ENCODE measurements at regions not wholly inside any gene's neighbourhood (a gene's known extent, or its start where the extent isn't known, plus 50 kb on each side); places are given as distances from the start of the nearest gene placed in this dataset.

DNA sequence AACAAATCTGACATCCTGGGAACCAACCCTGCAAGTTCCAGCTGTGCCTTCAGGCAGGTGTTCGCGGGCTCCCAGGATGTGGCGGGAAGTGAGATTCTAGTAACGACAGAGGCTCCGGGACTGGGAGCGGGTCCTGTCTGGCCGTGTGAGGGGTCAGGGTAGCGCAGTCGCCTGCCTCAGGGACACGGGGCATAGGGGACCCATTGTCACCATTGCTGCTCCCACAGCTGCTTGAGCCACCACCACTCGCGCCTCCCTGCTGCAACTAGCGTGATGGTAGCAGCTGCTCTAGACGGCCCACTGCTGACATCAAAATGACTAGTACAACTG, 468.5 kb downstream of the CDH9 start:
- H3K4me3 ChIP-seq (ENCODE audit: low read depth, low read length), result no peak overlapping the region
- DNase-seq (ENCODE audit: low read depth), result no peak
- TF ChIP-seq, protein P1, sequence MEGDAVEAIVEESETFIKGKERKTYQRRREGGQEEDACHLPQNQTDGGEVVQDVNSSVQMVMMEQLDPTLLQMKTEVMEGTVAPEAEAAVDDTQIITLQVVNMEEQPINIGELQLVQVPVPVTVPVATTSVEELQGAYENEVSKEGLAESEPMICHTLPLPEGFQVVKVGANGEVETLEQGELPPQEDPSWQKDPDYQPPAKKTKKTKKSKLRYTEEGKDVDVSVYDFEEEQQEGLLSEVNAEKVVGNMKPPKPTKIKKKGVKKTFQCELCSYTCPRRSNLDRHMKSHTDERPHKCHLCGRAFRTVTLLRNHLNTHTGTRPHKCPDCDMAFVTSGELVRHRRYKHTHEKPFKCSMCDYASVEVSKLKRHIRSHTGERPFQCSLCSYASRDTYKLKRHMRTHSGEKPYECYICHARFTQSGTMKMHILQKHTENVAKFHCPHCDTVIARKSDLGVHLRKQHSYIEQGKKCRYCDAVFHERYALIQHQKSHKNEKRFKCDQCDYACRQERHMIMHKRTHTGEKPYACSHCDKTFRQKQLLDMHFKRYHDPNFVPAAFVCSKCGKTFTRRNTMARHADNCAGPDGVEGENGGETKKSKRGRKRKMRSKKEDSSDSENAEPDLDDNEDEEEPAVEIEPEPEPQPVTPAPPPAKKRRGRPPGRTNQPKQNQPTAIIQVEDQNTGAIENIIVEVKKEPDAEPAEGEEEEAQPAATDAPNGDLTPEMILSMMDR (conservative IDR thresholded peaks at IDR 0.05; ENCODE audit: low read depth, low read length), result no peak

DNA sequence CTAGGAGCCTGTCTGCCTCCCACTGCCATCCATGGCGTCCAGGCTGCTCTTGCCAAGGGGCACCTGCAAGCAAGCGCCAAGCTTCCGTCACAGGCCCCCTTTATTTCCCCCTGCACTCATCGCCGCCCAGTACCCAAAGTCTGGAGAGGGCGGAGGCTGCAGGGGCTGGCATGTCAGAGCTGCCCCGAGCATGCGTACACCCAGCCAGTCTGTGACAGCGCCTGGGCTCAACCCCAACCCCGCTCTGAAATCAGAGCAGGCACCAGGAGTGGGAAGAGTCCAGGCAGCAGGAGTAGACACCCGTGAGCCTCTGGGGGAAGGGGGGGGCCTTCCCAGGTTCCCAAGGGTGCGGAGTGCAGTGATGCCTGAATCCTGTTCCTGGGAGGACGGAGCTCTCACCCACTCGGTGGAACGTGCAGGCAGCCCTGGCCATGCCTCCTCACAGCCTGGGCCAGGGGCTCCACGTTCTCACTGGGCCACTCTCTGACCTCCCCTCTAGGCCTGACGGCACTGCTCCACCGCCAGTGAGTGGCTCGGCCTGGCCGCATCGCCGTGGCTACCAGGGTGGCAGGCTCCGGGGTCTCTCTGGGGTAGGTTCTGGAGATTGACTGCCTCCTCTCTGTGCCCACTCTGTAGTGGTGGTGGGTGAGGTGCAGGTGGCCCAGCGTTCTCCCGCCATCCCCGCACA, 469.0 kb downstream of the CDH9 start:
- no peak overlapping the region for H3K4me3 ChIP-seq (ENCODE audit: low read depth, low read length)
- no peak for DNase-seq (ENCODE audit: low read depth)
- TF ChIP-seq, protein P1 (conservative IDR thresholded peaks at IDR 0.05; ENCODE audit: low read depth, low read length), result no peak

GRCh38 chr5:26568316-26568715, 470.1 kb downstream of the CDH9 start:
- DNase-seq (ENCODE audit: low read depth), result no peak
- TF ChIP-seq, protein P1 (conservative IDR thresholded peaks at IDR 0.05; ENCODE audit: low read depth, low read length), result no peak
- no peak overlapping the region for H3K4me3 ChIP-seq (ENCODE audit: low read depth, low read length)

DNA sequence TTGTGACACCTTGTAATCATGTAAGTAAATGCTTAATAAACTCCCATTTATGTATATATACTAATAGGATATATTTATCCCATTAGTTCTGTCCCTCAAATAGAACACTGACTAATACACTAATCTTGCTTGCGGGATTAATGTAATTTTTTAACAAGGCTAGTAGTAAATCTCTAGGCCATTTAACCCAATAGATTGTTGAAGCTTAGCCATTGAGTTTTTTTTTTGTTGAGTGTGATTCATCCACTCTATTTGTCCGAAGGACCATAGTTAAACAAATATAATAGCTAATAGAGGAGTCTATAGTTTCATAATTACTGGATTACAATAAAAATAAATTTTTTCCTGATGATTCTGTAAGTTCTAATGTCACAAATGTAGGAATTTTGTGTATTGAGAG, 474.4 kb downstream of the CDH9 start:
- DNase-seq (ENCODE audit: low read depth), result no peak
- H3K4me3 ChIP-seq (ENCODE audit: low read depth, low read length), result no peak overlapping the region
- TF ChIP-seq, protein P1 (conservative IDR thresholded peaks at IDR 0.05; ENCODE audit: low read depth, low read length), result no peak

- peak; percentile 25 for DNase-seq (ENCODE audit: low read depth)
- H3K4me3 ChIP-seq (ENCODE audit: low read depth, low read length), result no peak overlapping the region
- TF ChIP-seq, protein P1 (conservative IDR thresholded peaks at IDR 0.05; ENCODE audit: low read depth, low read length), result no peak
Observed at GRCh38 chr5:26553079-26553478, 485.3 kb downstream of the CDH9 start.

GRCh38 chr5:26543987-26544386, 494.4 kb downstream of the CDH9 start:
- no peak overlapping the region for H3K4me3 ChIP-seq (ENCODE audit: low read depth, low read length)
- TF ChIP-seq, protein P1 (conservative IDR thresholded peaks at IDR 0.05; ENCODE audit: low read depth, low read length), result no peak
- no peak for DNase-seq (ENCODE audit: low read depth)

DNA sequence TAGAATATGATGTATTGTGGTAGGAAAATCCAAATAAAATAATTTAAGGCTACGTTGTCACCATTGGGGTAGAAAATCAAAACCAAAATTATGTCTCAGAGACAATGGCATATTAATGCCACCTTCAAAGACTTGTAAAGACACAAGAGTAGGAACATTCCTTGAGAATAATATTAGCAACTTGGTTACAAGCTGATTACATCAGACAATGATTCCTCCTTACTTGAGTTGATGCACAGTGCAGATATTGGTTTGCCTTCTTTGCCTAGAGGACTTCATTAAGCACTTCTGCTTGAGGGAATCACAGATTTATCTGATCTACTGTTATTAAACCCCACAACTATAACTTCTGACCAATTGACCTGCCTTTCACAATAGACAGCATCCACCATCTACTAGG, 500.2 kb downstream of the CDH9 start:
- DNase-seq (ENCODE audit: low read depth), result no peak
- no peak overlapping the region for H3K4me3 ChIP-seq (ENCODE audit: low read depth, low read length)
- TF ChIP-seq, protein P1 (conservative IDR thresholded peaks at IDR 0.05; ENCODE audit: low read depth, low read length), result no peak
